ENCODE measurements at regions not wholly inside any gene's neighbourhood (a gene's known extent, or its start where the extent isn't known, plus 50 kb on each side); places are given as distances from the start of the nearest gene placed in this dataset.
A peak's percentile ranks its signal among the peaks of the same experiment; 100 is the strongest.
"Not testable (repeated sequence)": the region's sequence is repeated elsewhere in the genome, so short reads cannot be mapped to it uniquely, and the experiment has no call there.

DNA sequence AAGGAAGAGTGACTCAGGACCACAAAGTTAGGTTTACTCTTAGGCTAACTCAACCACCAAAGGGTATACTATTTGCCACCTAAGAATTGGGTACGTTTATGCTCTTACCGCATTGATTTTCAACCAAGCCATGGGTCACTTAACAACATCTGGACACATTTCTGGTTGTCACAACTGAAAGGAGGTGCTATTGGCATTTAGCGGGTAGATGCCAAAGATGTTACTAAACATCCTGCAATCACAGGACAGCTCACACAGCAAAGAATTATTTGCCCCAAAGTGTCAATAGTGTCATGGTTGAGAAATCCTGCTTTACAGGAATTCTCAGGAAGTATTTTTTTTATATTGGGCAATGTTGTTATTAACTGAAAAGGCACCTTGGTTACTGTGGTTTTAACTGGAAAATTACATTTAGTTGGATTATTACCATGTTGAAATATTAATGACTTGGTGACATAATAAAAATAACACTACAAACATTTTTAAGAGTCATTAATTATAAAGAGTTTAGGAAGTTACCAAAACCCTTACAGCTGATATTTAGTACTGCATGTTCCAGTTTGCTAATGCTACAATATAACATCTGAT, 185.0 kb upstream of the TMEM196 start:
- peak; percentile 92 for DNase-seq (ENCODE audit: low read depth)

DNA sequence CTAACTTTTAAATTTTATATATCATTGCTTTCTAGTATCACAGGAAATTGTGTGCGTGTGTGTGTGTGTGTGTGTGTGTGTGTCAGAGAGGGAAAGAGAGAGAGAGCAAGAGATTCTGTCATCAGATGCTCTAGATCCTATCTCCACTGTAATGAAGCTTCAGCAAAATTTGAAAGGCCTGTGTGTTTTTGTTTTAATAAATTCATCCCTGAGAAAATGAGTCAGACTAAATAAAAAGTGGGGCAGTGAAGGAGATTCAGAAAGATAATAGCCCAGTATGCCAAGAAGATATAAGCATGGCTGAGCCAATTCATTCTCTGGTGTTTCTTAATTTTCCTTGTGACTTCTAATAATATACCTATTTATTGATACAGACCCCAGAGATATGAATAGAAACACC, 184.2 kb upstream of the TMEM196 start:
- peak; percentile 39 for DNase-seq (ENCODE audit: low read depth)

GRCh38 chr7:19954166-19954565, 180.7 kb upstream of the TMEM196 start:
- not testable (repeated sequence) for DNase-seq (ENCODE audit: low read depth)

GRCh38 chr7:19953411-19953810, 180.0 kb upstream of the TMEM196 start:
- not testable (repeated sequence) for DNase-seq (ENCODE audit: low read depth)

GRCh38 chr7:19948160-19948559, 174.7 kb upstream of the TMEM196 start:
- DNase-seq (ENCODE audit: low read depth): no peak

- DNase-seq (ENCODE audit: low read depth): peak; percentile 23
Observed at GRCh38 chr7:19944363-19945120, 171.1 kb upstream of the TMEM196 start.

DNA sequence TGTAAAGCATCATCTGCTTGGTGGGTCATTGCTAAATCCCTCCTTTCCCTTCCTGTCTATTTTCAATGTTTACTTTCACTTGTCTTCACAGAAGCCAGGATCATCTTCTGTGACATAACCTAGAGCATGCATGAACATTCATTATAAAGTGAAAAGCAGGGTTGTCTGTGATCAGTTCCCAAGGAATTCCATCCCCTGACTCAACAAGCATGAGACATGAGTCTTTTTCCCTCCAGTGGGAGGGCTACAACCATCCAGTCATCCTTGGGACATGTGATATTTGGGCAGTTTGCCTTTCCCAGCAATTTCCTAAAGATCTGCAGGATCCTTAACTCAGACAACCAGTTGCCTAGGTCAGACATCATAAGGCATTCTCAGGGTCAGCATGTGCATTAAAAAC, 166.3 kb upstream of the TMEM196 start:
- DNase-seq (ENCODE audit: low read depth): peak; percentile 75

DNA sequence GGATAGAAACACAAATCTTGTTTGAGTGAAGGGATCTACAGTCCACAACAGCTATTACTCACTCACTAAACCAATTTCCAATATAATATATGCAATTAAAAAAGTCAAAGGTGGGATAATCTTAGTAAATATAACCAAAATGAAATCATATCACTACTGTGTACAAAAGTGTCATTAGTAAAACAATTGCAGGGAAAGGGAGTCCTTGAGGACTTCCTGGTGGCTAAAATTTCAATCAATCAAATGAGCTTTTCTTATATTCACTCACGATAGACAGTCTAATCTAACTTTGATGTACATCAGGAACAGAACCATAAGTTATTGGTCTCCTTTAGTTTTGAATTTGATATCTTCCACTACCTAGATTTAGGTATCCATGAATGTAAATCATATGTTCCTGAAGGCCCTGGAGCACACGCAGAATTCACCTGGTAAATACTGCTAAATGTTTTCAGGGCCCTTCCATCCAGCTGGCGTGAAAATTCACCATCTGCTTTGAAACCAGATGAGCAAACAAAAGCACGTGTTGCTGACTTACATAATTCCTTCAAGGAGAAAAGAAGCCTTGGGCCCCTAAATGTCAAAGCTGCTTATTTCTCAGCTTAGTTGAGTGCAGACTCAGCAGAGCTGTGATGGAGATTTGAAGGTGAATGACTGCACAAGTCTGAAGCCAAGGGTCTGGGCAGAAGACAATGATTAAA, 159.3 kb upstream of the TMEM196 start:
- DNase-seq (ENCODE audit: low read depth): no peak

DNA sequence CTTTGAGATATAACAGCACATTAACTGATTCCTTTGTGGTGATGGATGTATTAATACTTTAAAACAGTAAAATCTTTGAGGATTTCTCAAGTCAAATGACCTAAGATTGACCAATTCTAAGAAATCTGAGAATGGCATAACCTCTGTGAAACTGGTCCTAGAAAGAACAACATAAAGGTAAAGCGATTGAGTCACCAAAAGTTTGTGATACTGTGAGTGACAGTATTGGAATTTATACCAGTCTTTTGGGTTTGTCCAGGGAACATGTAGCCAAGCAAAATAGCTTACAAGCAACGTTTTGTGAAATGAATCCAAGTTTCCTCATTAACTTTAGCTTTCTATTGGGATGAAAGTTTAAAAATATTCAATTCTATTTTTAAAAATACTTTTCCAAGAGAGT, 157.4 kb upstream of the TMEM196 start:
- DNase-seq (ENCODE audit: low read depth): no peak

DNA sequence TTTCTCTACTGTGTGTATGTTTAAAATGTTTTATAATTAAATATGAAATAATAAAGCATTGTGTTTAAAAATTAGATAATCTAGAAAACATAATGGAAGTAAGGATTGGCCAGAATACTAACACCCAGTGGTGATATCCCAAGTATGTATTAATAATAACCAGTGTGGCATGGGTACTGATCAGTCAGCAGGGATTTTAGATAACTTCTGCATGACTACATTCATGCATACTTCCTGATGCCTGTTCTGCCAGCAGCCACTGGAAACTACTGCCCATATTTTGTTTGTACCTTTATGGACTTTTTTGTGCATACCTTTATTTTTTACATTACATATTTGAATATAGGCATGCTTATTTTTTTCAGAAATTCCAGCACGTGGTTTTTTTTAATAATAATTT, 156.6 kb upstream of the TMEM196 start:
- DNase-seq (ENCODE audit: low read depth): no peak

GRCh38 chr7:19928247-19928646, 154.8 kb upstream of the TMEM196 start:
- DNase-seq (ENCODE audit: low read depth): no peak

DNA sequence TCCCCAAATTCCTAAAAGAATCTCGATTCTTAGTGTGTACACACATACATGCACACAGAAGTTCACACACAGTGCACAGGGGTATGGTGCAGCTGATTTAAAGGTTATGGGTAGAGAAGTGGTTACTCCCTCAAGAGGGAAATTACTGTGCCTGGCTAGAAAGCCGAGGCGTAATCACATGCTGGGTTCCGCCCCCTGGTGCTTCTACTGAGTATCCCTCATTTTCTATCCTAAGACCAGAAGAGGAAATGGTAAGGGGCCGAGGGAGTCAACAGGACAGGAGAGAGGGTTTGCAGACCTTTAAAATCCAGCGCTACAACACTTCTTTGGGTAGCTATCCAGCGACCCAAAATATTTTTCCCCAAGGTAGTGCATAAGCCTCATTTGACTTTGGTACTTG, 147.3 kb upstream of the TMEM196 start:
- no peak for DNase-seq (ENCODE audit: low read depth)

DNA sequence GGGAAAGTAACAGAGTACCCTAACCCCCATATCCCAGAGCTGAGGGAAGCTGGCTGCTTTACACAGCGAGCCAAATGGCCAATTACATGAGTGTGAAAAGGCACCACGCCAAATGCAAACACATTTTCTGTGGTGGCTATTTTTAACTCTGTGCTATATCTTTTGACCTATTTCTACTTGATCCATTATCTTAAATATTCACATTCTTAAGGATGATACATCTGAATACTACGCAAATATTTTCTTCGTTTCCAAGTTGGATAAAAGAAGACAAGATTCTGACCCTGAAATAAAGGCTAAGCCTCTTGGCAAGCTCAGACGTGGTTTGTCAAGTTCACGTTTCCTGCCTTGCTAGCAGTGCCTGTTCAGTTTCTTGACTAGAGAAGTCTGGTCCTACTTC, 146.7 kb upstream of the TMEM196 start:
- peak; percentile 48 for DNase-seq (ENCODE audit: low read depth)

GRCh38 chr7:19919261-19920095, 146.1 kb upstream of the TMEM196 start:
- DNase-seq (ENCODE audit: low read depth): peak; percentile 51

DNA sequence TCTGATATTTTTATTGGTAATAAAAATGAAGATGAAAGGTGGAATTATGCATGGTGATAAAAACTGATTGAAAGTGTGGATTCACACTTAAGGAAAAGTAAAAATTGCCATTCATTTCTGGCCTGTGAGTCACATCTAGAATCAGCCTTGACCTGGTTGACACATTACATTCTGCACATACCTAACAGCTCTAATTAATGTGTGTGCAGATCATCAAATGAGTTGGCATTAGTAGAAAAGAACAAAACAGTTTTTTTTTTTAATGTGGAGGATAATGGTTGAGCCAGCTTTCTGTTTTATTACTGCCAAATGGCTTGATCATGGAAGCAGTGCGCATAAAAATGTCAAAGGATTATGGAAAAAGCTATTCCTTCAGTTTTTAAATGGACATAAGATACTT, 142.6 kb upstream of the TMEM196 start:
- peak; percentile 64 for DNase-seq (ENCODE audit: low read depth)

DNA sequence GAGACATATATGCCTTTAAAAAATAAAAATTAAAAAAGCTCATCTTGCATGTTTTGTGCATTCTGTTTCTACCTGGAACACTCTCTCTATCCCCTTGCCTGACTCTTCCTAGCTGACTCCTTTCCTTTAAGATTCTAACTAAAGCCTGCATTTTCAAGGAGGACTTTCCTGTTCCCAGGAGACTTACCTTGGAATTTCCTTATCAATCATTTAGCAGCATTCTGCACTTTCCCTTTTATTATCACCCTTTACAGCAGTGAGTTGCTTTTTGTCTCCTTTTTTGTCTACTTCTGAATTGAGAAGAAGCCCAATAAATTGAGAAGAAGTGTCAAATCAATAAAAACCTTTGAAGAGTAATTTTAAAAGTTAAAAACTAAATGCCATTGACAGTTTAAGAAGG, 142.2 kb upstream of the TMEM196 start:
- DNase-seq (ENCODE audit: low read depth): no peak

DNA sequence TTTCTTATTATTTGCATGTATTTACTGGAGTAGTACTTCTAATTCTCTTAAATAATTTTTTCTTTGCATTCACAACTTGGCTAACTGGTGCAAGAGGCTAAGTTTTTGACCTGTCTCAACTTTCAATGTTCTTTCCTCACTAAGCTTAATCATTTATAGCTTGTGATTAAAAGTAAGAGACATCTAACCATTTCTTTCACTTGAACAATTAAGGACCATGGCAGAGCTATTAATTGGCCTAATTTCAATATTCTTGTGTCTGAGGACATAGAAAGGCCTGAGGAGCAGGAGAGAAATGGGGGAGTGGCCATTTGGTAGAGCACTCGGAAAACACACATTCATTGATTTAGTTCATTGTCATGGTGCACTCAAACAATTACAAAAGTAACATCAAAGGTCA, 141.4 kb upstream of the TMEM196 start:
- no peak for DNase-seq (ENCODE audit: low read depth)

- DNase-seq (ENCODE audit: low read depth): no peak
Observed at GRCh38 chr7:19900118-19900517, 126.7 kb upstream of the TMEM196 start.

DNA sequence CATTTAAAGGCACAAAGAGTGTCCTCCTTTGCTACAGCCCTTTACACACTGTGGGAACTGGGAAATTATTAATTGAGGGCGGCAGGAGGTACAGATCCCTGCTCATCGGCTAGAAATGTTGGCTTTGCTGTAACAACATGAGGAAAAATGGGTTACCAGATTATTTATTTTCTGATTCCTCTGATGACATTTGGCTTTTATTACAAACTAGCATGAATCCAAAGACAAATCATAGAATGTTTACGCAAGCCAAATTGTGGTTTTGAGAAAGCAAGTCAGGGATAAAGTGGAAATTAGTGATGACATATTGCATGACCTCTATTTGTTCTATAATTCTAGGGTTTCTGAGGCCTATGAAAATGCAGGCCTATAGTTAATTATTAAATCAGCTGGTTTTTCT, 126.1 kb upstream of the TMEM196 start:
- DNase-seq (ENCODE audit: low read depth): no peak

DNA sequence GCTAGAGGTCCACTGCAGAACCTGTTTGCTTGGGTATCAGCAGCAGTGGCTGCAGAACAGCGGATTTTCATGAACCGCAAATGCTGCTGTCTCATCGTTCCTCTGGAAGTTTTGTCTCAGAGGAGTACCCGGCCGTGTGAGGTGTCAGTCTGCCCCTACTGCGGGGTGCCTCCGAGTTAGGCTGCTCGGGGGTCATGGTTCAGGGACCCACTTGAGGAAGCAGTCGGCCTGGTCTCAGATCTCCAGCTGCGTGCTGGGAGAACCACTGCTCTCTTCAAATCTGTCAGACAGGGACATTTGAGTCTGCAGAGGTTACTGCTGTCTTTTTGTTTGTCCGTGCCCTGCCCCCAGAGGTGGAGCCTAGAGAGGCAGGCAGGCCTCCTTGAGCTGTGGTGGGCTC, 109.5 kb upstream of the TMEM196 start:
- DNase-seq (ENCODE audit: low read depth): not testable (repeated sequence)

GRCh38 chr7:19872094-19872493, 98.7 kb upstream of the TMEM196 start:
- no peak for DNase-seq (ENCODE audit: low read depth)

DNA sequence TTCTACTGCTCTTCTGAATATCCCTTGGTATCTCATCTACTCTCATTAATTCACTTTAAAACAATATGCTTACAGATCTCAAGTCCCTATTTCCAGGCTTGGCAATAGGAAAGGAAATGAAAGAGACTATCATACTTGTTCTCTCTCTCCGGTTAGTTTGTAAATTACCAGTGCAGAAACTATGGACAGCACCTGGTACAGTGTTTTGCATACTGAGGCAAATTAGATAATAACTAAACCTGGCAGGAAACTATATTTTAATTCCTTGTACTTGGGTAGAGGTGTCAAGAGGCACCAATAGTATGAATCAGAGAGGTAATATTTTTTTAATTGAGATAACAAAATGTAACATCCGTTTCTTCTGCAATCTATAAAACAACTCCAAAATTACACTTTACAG, 97.7 kb upstream of the TMEM196 start:
- DNase-seq (ENCODE audit: low read depth): no peak

All from Daoy (cell line).